OCI-LY1 (cell line): ENCODE measurements at regions not wholly inside any gene's neighbourhood (a gene's known extent, or its start where the extent isn't known, plus 50 kb on each side); places are given as distances from the start of the nearest gene placed in this dataset.
"Not testable (repeated sequence)": the region's sequence is repeated elsewhere in the genome, so short reads cannot be mapped to it uniquely, and the experiment has no call there.

Experiments
- H2AFZ ChIP-seq: fragments of 200-600 bp; sonication (generic), shearing (Covaris generic); 2 replicates; pipeline ENCODE4 v1.6.0; 2014; ENCODE audit warnings: antibody characterized with exemption, mild to moderate bottlenecking, low read length
- H3F3A ChIP-seq: fragments of 200-600 bp; sonication (generic), shearing (Covaris generic); 2 replicates; pipeline ENCODE4 v1.6.0; 2014; ENCODE audit warnings: mild to moderate bottlenecking, antibody characterized with exemption, low read length, moderate library complexity; ENCODE audit not compliant: insufficient read depth
- H3K27ac ChIP-seq: fragments of 200-600 bp; sonication (generic); 2 replicates; pipeline ENCODE4 v1.5.1; 2014; ENCODE audit warnings: low read length, mixed run types, mild to moderate bottlenecking, low read depth; ENCODE audit not compliant: poor library complexity, severe bottlenecking
- H3K27me3 ChIP-seq: fragments of 200-600 bp; sonication (generic); 2 replicates; pipeline ENCODE4 v1.6.0; 2014; ENCODE audit warnings: antibody characterized with exemption, mild to moderate bottlenecking, low read length, moderate library complexity; ENCODE audit not compliant: insufficient read depth
- H3K36me3 ChIP-seq: fragments of 200-600 bp; sonication (generic); 2 replicates; pipeline ENCODE4 v1.6.1; 2014; ENCODE audit warnings: mild to moderate bottlenecking, antibody characterized with exemption, low read length, moderate library complexity, mixed read lengths; ENCODE audit not compliant: insufficient read depth
- H3K4me1 ChIP-seq: fragments of 200-600 bp; sonication (generic); 2 replicates; pipeline ENCODE4 v1.5.1; 2014; ENCODE audit warnings: mild to moderate bottlenecking, low read length, moderate library complexity; ENCODE audit not compliant: insufficient read depth, severe bottlenecking
- H3K4me2 ChIP-seq: fragments of 200-600 bp; sonication (generic), shearing (Covaris generic); 2 replicates; pipeline ENCODE4 v1.6.1; 2014; ENCODE audit warnings: low read length
- H3K4me3 ChIP-seq: fragments of 200-600 bp; sonication (generic); 2 replicates; pipeline ENCODE4 v1.5.1; 2014; ENCODE audit warnings: low read length, low read depth, mild to moderate bottlenecking, mixed read lengths; ENCODE audit not compliant: poor library complexity, severe bottlenecking
- H3K79me2 ChIP-seq: fragments of 200-600 bp; shearing (Covaris generic); 2 replicates; pipeline ENCODE4 v1.6.1; 2016; ENCODE audit warnings: mixed run types, low read length, mixed read lengths; ENCODE audit not compliant: insufficient read depth
- H3K9ac ChIP-seq: fragments of 200-600 bp; sonication (generic), shearing (Covaris generic); 2 replicates; pipeline ENCODE4 v1.6.1; 2014; ENCODE audit warnings: mild to moderate bottlenecking, low read length, mixed read lengths
- H3K9me2 ChIP-seq: fragments of 200-600 bp; sonication (generic), shearing (Covaris generic); 2 replicates; pipeline ENCODE4 v1.6.1; 2014; ENCODE audit warnings: low read depth, mild to moderate bottlenecking, low read length, mixed read lengths
- H3K9me3 ChIP-seq: fragments of 200-600 bp; shearing (Covaris generic); 2 replicates; pipeline ENCODE4 v1.6.1; 2014; ENCODE audit warnings: low read length, mixed read lengths
- H4K20me1 ChIP-seq: fragments of 200-600 bp; sonication (generic), shearing (Covaris generic); 2 replicates; pipeline ENCODE4 v1.6.0; 2016; ENCODE audit warnings: mild to moderate bottlenecking, low read length; ENCODE audit not compliant: insufficient read depth
- EZH2 ChIP-seq: fragments of 200-600 bp; sonication (generic), shearing (Covaris generic); IDR thresholded peaks from 2 replicates; pipeline ENCODE4 v1.8.0; 2017; ENCODE audit warnings: borderline replicate concordance, mixed run types, mild to moderate bottlenecking, antibody characterized with exemption, low read length, moderate library complexity, mixed read lengths
- TF ChIP-seq, protein P1 (sequence below): fragments of 200-600 bp; sonication (generic), shearing (Covaris generic); IDR thresholded peaks from 2 replicates; pipeline ENCODE4 v1.5.1; 2017; ENCODE audit warnings: mild to moderate bottlenecking, antibody characterized with exemption, low read length, moderate library complexity, mixed read lengths

DNA sequence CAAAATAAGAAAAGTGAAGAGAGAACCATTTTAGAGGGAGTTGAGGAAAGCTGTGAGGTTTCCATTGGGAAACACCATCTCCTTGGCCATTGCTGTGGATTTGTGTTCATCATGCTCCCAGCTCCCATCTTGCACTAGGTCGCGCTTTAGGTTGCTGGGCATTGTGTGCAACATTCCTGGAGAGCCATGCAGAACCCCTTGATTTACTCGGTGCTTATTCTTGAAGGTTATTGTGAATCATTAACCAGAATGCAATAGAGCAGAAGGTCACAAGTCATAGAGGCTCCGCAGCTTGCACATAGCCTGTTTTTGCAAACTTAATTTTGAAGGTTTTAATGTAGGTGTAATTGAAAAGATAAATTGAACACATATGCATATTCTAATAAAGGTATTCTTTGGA, 239.2 kb upstream of the IL12A start:
- Histone ChIP-seq H2AFZ (no peak overlapping the region), H3K4me2 (no peak overlapping the region), H3K4me1 (no peaks in the 10 kb centered on the region), H3K9me2 (no peaks in the 10 kb centered on the region), H3K27ac (no peak overlapping the region), H3K4me3 (no peak overlapping the region), H3K9me3 (no peaks in the 10 kb centered on the region; the same call in 1 of the 2 replicates), H4K20me1 (no peaks in the 10 kb centered on the region), H3K9ac (no peak overlapping the region), H3K36me3 (no peaks in the 10 kb centered on the region), H3K27me3 (no peaks in the 10 kb centered on the region; the same call in 1 of the 2 replicates), H3K79me2 (no peaks in the 10 kb centered on the region), H3F3A (no peaks in the 10 kb centered on the region)
- TF ChIP-seq, protein P1, sequence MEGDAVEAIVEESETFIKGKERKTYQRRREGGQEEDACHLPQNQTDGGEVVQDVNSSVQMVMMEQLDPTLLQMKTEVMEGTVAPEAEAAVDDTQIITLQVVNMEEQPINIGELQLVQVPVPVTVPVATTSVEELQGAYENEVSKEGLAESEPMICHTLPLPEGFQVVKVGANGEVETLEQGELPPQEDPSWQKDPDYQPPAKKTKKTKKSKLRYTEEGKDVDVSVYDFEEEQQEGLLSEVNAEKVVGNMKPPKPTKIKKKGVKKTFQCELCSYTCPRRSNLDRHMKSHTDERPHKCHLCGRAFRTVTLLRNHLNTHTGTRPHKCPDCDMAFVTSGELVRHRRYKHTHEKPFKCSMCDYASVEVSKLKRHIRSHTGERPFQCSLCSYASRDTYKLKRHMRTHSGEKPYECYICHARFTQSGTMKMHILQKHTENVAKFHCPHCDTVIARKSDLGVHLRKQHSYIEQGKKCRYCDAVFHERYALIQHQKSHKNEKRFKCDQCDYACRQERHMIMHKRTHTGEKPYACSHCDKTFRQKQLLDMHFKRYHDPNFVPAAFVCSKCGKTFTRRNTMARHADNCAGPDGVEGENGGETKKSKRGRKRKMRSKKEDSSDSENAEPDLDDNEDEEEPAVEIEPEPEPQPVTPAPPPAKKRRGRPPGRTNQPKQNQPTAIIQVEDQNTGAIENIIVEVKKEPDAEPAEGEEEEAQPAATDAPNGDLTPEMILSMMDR, result no peak
- TF ChIP-seq EZH2, result no peak

DNA sequence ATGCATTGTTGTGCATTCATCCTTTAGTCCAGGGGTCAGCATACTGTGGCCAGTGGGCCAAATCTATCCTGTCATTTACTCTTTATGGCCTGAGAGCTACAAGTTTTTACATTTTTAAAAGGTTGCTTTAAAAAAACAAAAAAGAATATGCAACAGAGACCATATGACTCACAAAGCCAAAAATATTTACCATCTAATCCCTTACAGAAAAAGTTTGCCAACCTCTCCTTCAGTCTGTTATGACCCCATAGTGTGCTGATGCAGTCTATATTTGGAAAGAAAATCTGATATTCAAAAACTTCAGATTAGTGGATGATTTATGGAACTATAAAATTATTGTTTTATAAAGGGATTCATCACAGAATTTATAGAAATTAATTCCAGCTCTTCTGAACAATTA, 237.5 kb upstream of the IL12A start:
- Histone ChIP-seq H3K9ac (no peak overlapping the region), H3K27ac (no peak overlapping the region), H3K4me2 (no peak overlapping the region), H2AFZ (no peak overlapping the region), H3K36me3 (no peaks in the 10 kb centered on the region), H3K4me1 (no peaks in the 10 kb centered on the region), H3K27me3 (no peaks in the 10 kb centered on the region; the same call in 1 of the 2 replicates), H3K79me2 (no peaks in the 10 kb centered on the region), H3K9me2 (no peaks in the 10 kb centered on the region), H3F3A (no peaks in the 10 kb centered on the region), H4K20me1 (no peaks in the 10 kb centered on the region), H3K9me3 (no peaks in the 10 kb centered on the region; the same call in 1 of the 2 replicates), H3K4me3 (no peak overlapping the region)
- TF ChIP-seq, protein P1, result no peak
- no peak for TF ChIP-seq EZH2

DNA sequence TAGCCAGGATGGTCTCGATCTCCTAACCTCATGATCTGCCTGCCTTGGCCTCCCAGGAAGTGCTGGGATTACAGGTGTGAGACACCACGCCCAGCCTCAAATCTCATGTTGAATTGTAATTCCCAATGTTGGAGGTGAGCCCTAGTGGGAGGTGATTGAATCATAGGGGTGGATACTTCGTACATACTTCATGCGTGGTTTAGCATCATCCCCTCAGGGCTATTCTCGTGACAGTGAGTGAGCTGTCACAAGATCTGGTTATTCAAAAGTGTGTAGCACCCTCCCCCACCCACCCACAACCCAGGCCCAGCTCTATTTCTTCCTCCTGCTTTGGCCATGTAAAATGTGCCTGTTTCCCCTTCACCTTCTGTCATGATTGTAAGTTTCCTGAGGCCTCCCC, 236.9 kb upstream of the IL12A start:
- Histone ChIP-seq H3K9me3 (no peaks in the 10 kb centered on the region; the same call in 1 of the 2 replicates), H3K36me3 (no peaks in the 10 kb centered on the region), H4K20me1 (no peaks in the 10 kb centered on the region), H3F3A (no peaks in the 10 kb centered on the region), H3K4me1 (no peaks in the 10 kb centered on the region), H3K9ac (no peak overlapping the region), H3K27me3 (no peaks in the 10 kb centered on the region; the same call in 1 of the 2 replicates), H3K4me3 (no peak overlapping the region), H2AFZ (no peak overlapping the region), H3K79me2 (no peaks in the 10 kb centered on the region), H3K4me2 (no peak overlapping the region), H3K27ac (no peak overlapping the region), H3K9me2 (no peaks in the 10 kb centered on the region)
- TF ChIP-seq, protein P1, result no peak
- no peak for TF ChIP-seq EZH2

DNA sequence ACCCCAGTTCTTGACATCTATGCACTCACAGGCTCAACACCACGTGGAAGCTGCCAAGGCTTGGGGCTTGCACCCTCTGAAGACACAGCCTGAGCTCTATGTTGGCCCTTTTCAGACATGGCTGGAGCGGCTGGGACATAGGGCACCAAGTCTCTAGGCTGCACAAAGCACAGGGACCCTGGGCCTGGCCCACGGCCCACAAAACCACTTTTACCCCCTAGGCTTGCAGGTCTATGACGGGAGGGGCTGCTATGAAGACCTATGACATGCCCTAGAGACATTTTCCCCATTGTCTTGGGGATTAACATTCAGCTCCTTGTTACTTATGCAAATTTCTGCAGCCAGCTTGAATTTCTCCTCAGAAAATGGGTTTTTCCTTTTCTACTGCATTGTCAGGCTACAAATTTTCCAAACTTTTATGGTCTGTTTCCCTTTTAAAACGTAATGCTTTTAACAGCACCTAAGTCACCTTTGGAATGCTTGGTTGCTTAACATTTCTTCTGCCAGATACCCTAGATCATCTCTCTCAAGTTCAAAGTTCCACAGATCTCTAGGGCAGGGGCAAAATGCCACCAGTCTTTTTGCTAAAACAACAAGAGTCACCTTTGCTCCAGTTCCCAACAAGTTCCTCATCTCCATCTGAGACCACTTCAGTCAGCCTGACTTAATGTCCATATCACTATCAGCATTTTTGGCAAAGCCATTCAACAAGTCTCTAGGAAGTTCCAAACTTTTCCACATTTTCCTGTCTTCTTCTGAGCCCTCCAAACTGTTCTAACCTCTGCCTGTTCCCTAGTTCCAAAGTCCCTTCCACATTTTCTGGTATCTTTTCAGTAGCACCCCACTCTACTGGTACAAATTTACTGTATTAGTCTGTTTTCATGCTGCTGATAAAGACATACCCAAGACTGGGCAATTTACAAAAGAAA, 232.1 kb upstream of the IL12A start:
- H3K9me2 ChIP-seq, H3K9ac ChIP-seq, H3K27me3 ChIP-seq: not testable (repeated sequence)

More for the DNA sequence above, 232.1 kb upstream of the IL12A start:
- not testable (repeated sequence) for H3K36me3 ChIP-seq, H3K27ac ChIP-seq, H2AFZ ChIP-seq, H3K4me3 ChIP-seq, H3K79me2 ChIP-seq, H4K20me1 ChIP-seq, H3K4me1 ChIP-seq, H3F3A ChIP-seq, H3K9me3 ChIP-seq, H3K4me2 ChIP-seq
